Left ventricle myocardium superior (tissue), 1 donor: ENCODE measurements at regions not wholly inside any gene's neighbourhood (a gene's known extent, or its start where the extent isn't known, plus 50 kb on each side); places are given as distances from the start of the nearest gene placed in this dataset.
"Not testable (repeated sequence)": the region's sequence is repeated elsewhere in the genome, so short reads cannot be mapped to it uniquely, and the experiment has no call there.

Experiments
- ATAC-seq: fragments of 200-7000 bp; cut with Tn5 transposase; one replicate; pipeline ENCODE4 v1.9.1; 2020; ENCODE audit warnings: mild to moderate bottlenecking, moderate library complexity
- DNase-seq: peaks from one replicate; pipeline ENCODE4 v3.0.0-alpha.2; 2020
- intact Hi-C: fragments of 100-400 bp; cut with micrococcal nuclease; formaldehyde crosslinking; loops from one replicate; pipeline ENCODE4 v1.11.0; 2022
- donor health status: DM: no; HTN: yes; CAD: no; lungs with severe emphysema.

DNA sequence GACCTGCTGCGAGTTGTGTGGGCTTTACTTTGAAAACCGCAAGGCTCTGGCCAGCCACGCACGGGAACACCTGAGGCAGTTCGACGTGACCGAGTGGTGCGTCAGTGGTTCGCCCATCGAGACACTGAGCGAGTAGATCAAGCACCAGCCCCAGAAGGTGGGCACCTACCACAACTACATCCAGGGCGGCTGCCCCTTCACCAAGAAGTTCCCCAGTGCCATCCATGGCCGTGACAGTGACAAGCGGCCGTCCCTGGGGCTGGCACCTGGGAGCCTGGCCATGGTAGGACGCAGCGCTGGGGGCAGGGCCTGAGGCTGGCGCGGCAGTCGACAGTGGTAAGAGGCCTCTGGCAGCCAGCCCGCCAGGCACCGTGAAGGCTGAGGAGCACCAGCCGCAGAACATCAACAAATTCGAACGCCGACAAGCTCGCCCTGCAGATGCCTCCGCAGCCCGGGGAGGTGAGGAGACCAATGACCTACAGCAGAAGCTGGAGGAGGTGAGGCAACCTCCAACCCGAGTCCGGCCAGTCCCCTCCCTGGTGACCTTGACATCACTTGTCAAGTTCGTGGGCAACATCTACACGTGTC is 545.2 kb upstream of the CCDC179 start:
- peak; percentile 15 for DNase-seq
- intact Hi-C loops: no loop called here
- ATAC-seq: no peak

DNA sequence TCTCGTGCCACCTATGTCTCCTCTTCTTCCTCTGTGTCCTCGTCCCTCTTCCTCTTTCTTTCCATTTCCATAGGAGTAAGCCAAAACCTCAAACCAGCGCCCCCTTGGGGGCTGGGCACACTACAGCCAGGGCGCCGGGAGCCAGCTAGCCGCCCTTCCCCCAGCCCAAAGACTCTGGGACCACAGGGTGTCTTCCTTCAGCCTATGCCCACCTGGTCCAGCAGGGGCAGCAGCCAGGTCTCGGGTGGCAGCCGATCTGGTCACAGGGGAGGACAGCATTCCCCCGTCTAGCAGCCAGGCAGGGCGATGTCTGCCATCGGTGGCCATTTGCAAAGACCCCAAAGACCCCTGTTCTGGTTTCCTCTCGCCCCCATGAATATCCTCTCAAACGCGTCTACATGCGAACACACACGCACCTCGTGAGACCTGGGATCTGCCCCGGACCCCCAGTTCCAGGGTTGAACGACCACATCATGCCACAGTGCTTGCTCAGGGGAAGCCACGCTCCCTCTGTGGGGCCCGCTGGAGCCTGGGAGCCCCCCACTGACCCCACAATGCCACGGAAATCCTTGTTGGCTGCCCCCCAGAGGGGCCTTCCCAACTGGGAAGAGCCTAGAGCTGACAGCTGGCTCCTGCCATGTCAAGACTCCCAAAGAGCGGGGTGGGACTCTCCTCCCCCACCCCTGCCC is 546.0 kb upstream of the CCDC179 start:
- peak; percentile 27 for DNase-seq

GRCh38 chr11:23413057-23413456 is 552.8 kb upstream of the CCDC179 start:
- ATAC-seq: no peak
- intact Hi-C loops: no loop called here
- no peak for DNase-seq

More for the DNA sequence above, 546.0 kb upstream of the CCDC179 start:
- ATAC-seq: no peak
- intact Hi-C loops: no loop called here

GRCh38 chr11:23423104-23423503 is 562.8 kb upstream of the CCDC179 start:
- intact Hi-C loops: no loop called here
- no peak for ATAC-seq
- DNase-seq: no peak

DNA sequence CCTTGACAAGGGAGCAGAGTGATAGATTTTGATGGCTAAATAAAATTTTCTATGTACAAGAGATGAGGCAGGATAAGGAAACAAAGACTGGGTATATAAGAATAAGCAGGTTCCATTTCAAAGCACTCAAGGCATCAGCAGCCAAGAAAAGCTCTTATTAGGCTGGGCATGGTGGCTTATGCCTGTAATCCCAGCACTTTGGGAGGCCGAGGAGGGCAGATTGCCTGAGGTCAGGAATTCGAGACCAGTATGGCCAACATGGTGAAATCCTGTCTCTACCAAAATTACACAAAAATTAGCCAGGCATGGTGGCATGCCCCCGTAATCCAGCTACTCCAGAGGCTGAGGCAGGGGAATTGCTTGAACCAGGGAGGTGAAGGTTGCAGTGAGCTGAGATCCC is 563.4 kb upstream of the CCDC179 start:
- DNase-seq (no peak), ATAC-seq (no peak)
- intact Hi-C loops: no loop called here

- no peak for ATAC-seq
- intact Hi-C loops: no loop called here
- no peak for DNase-seq
Observed at GRCh38 chr11:23425381-23425780, 565.1 kb upstream of the CCDC179 start.

- DNase-seq (no peak), ATAC-seq (no peak)
- intact Hi-C loops: no loop called here
Observed at GRCh38 chr11:23429569-23429968, 569.3 kb upstream of the CCDC179 start.

DNA sequence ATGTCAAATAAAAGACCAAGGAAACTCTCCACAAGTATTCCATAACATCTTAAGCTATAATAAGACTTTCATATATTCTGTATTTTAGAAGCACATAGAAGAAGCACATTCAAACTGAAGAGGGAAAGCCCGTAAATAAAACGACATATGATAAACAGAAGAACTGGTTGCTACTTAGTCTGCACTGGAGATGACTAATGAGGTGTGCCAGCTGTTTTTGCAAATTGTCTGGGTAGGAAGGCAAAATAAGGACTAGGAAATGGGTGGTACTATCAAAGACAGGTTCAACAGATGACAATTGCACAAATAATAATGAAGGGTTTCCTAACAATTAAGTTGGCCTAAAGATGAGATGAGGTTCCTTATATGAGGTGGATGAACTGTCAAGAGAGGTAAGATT is 593.2 kb upstream of the CCDC179 start:
- DNase-seq (no peak), ATAC-seq (no peak)
- intact Hi-C loops: no loop called here

DNA sequence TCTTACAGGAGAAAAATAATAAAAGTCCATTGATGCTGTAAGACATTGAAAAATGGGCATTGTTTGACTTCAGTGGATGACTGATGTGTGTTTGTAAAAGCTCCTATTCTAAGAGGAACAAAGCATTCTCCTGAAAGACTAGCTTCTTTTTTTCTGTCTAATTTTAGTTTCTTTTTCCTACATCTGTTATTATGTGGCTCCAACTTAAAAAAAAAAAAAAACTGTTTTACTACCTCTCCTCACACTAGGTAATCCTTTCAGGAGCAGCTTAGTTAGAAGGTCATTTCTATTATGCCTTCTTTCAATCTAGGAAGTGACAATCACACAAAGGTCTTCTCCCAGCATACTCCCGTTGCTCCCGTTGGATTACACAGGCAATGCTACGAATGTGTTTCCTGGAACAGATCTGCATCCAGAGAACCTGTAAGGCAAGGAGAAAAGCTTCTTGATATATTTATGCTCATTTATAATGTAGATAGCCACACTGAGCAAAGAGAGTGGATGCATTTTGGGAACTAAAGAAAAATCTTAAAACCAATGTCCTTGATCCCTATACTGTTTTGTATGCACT is 595.1 kb upstream of the CCDC179 start:
- ATAC-seq (no peak), DNase-seq (no peak)
- intact Hi-C loops: no loop called here

GRCh38 chr11:23457641-23458040 is 597.4 kb upstream of the CCDC179 start:
- intact Hi-C loops: no loop called here
- DNase-seq: no peak
- no peak for ATAC-seq

DNA sequence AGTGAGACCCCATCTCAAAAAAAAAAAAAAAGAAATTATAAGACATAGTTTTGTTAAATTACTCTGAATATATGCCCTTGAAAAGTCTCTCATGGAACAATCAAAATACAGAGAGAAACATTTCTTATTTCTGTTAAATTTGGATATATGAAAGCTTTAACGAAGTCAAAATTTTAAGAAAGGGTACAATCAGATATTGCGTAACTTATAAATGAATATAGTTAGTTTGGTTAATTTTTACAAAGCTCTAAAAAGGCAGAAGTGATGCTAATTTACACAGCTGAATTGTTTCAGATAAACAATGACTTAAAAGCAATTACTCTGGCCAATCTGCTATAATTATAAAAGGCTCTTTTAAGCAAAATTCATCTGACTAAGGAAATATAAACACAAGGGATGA is 611.6 kb upstream of the CCDC179 start:
- DNase-seq: no peak
- ATAC-seq: no peak
- intact Hi-C loops: no loop called here

DNA sequence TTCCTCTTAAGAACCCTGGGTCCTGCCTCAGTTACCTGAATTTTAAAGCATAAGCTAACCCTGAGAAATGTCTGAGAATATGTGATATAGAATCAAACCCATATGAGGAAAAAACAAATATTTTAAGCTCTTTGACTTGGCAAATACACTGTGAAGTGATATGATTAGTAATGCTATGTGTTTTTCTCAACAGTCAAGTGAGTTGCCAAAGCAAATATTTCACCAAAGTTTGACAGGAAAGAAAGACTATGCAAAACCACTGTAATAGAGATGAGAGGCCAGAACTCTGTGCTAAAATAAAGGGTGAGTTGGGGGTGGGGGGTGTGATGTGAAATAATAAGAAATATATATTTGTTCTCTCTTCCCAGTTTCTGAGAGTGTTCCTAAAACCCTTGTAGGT is 613.5 kb upstream of the CCDC179 start:
- ATAC-seq (no peak), DNase-seq (no peak)
- intact Hi-C loops: no loop called here

- no peak for DNase-seq
- intact Hi-C loops: no loop called here
- ATAC-seq: no peak
Observed at GRCh38 chr11:23480736-23481135, 620.5 kb upstream of the CCDC179 start.

GRCh38 chr11:23484146-23484545 is 623.9 kb upstream of the CCDC179 start:
- DNase-seq, intact Hi-C loops, ATAC-seq: not testable (repeated sequence)

DNA sequence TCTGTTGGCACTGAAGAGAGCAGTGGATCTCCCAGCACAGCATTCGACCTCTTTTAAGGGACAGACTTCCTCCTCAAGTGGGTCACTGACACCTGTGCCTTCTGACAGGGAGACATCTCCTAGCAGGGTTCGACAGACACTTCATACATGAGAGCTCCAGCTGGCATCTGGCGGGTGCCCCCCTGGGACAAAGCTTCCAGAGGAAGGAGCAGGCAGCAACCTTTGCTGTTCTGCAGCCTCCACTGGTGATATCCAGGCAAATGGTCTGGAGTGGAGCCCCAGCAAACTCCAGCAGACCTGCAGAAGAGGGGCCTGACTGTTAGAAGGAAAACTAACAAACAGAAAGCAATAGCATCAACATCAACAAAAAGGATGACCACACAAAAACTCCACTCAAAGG is 624.3 kb upstream of the CCDC179 start:
- intact Hi-C loops, ATAC-seq, DNase-seq: not testable (repeated sequence)

DNA sequence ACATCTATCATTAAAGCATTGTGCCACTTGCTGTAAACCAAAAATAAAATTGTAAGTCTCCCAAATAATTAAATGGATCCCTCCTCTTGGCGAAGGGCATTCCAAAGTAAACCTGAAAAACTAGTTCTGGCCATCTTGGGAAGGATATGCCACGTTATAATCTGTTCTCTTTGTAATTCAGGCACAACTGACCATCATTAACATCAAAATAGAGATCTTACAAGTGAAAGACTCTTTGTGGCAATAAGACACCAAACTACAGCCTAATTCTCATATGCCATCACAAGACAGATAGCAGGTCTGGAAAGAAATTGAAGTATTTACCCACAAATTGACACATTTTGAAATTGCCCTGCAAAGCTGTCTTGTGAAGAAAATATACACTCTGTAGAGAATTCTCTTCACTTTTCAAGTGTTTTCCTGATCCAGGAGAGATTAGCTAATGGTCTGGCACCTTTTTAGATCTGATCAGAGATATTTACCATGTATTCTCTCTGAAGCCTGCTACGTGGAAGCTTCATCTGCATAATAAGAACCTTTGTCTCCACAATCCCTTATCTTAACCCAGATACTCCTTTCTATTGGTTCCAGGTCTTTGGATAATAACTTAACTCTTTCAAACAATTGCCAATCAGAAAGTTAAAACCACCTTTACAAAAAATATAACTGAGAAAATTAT is 630.4 kb upstream of the CCDC179 start:
- intact Hi-C loops: no loop called here
- no peak for DNase-seq
- ATAC-seq: no peak

- DNase-seq (no peak), ATAC-seq (no peak)
- intact Hi-C loops: no loop called here
Observed at GRCh38 chr11:23494981-23495380, 634.7 kb upstream of the CCDC179 start.

GRCh38 chr11:23496340-23496739 is 636.1 kb upstream of the CCDC179 start:
- ATAC-seq (no peak), DNase-seq (no peak)
- intact Hi-C loops: no loop called here

GRCh38 chr11:23497040-23497439 is 636.8 kb upstream of the CCDC179 start:
- DNase-seq: no peak
- intact Hi-C loops: no loop called here
- ATAC-seq: no peak

DNA sequence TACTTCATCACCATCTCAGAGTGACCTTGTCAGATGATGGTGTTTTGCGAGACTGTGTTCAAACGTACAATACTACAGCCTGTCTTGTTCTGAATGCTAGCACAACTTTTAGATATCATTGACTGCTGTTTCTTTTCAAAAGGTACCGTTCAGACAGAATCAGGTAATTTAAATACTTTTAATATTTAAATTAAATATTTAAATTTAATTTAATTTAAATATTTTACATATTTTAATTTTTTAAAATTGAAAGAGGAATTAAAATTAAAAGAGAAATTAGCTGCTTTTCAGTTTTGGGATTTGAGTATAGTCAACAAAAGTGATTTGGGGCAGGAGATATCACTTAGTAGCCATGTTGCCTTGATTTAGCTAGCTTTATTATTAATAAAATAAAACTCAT is 642.1 kb upstream of the CCDC179 start:
- intact Hi-C loops: no loop called here
- DNase-seq: no peak
- no peak for ATAC-seq
